Natural killer cell (primary cell): ENCODE measurements at regions not wholly inside any gene's neighbourhood (a gene's known extent, or its start where the extent isn't known, plus 50 kb on each side); places are given as distances from the start of the nearest gene placed in this dataset.
A peak's percentile ranks its signal among the peaks of the same experiment; 100 is the strongest.

ENCODE experiments used
- ATAC-seq, 3 donors: fragments of 150-1000 bp in 2 of 3; fragments of 200-7000 bp in 1 of 3; cut with Tn5 transposase; 1 replicate in 1 of 3; 2 replicates in 2 of 3; pipeline ENCODE4 v1.10.0; 2021; ENCODE audit warnings: mild to moderate bottlenecking in 2 of 3, moderate library complexity in 2 of 3
- DNase-seq, 2 donors: peaks; one replicate each; pipeline versions ENCODE4 v3.0.0 to v3.0.0-alpha.2; 2013 to 2021; ENCODE audit warnings: mixed read lengths in 1 of 2
- H3K27ac ChIP-seq: one replicate; pipeline ENCODE4 v1.5.1; 2013; ENCODE audit warnings: mild to moderate bottlenecking, low read length
- H3K27me3 ChIP-seq: one replicate; pipeline ENCODE4 v1.6.1; 2013; ENCODE audit warnings: low read length; ENCODE audit not compliant: control insufficient read depth, insufficient read depth
- H3K36me3 ChIP-seq: one replicate; pipeline ENCODE4 v1.6.1; 2013; ENCODE audit warnings: low read length; ENCODE audit not compliant: control insufficient read depth, insufficient read depth
- H3K4me1 ChIP-seq: one replicate; pipeline ENCODE4 v1.6.1; 2013; ENCODE audit warnings: low read length; ENCODE audit not compliant: control insufficient read depth, insufficient read depth
- H3K4me3 ChIP-seq: one replicate; pipeline ENCODE4 v1.5.1; 2013; ENCODE audit warnings: low read length
- H3K9me3 ChIP-seq: one replicate; pipeline ENCODE4 v1.6.1; 2013; ENCODE audit warnings: low read length; ENCODE audit not compliant: control insufficient read depth, insufficient read depth
- H3K27ac Mint-ChIP-seq, 2 donors: one replicate each; pipeline ENCODE4 v1.8.0; 2022; ENCODE audit warnings: mild to moderate bottlenecking in 2 of 2, mixed read lengths in 2 of 2, moderate library complexity in 1 of 2
- H3K27me3 Mint-ChIP-seq, 2 donors: one replicate each; pipeline ENCODE4 v1.8.0; 2022; ENCODE audit warnings: low read depth in 2 of 2, mixed read lengths in 2 of 2
- H3K36me3 Mint-ChIP-seq: one replicate; pipeline ENCODE4 v1.8.0; 2022; ENCODE audit warnings: mixed read lengths
- H3K4me1 Mint-ChIP-seq, 2 donors: one replicate each; pipeline ENCODE4 v1.8.0; 2022; ENCODE audit warnings: mixed read lengths in 2 of 2
- H3K4me3 Mint-ChIP-seq: one replicate; pipeline ENCODE4 v1.8.0; 2022; ENCODE audit warnings: mild to moderate bottlenecking, moderate library complexity, mixed read lengths
- H3K9me3 Mint-ChIP-seq, 2 donors: one replicate each; pipeline ENCODE4 v1.8.0; 2022; ENCODE audit warnings: mixed read lengths in 2 of 2
- CTCF ChIP-seq: fragments of 200-600 bp; IDR thresholded peaks from one replicate; pipeline ENCODE4 v1.8.0; 2022; ENCODE audit warnings: antibody characterized with exemption
- WGBS: methylation state at CpG from one replicate; pipeline ENCODE4 v1.1.7; 2013; ENCODE audit warnings: missing lambda C conversion rate; ENCODE audit not compliant: insufficient coverage; 5-methylcytosine and 5-hydroxymethylcytosine counted together
- intact Hi-C: fragments of 100-400 bp; cut with micrococcal nuclease; formaldehyde crosslinking; loops from one replicate; pipeline ENCODE4 v1.14.2; 2022

- no peak for TF ChIP-seq CTCF
- ATAC-seq (no peak), DNase-seq (no peak)
- Histone ChIP-seq H3K27ac (no peak overlapping the region), H3K36me3 (no peaks in the 10 kb centered on the region), H3K4me3 (no peak overlapping the region), H3K27me3 (no peaks in the 10 kb centered on the region), H3K9me3 (no peaks in the 10 kb centered on the region), H3K4me1 (no peaks in the 10 kb centered on the region)
- Mint-ChIP-seq H3K27ac (no peak overlapping the region), H3K4me1 (peaks cover 6 to 12% of the 10 kb centered on the region in 2 donors), H3K4me3 (no peak overlapping the region), H3K27me3 (peaks cover 9 to 26% of the 10 kb centered on the region in 2 donors), H3K36me3 (no peaks in the 10 kb centered on the region), H3K9me3 (no peaks in the 10 kb centered on the region)
- intact Hi-C loops = no loop called here
Observed at GRCh38 chrX:51798701-51799100, 55.5 kb downstream of the GSPT2 start.

- peak; percentile 33 for TF ChIP-seq CTCF
- Histone ChIP-seq H3K4me1 (no peaks in the 10 kb centered on the region), H3K27me3 (no peaks in the 10 kb centered on the region), H3K27ac (peak overlapping the region; percentile 96), H3K4me3 (peak overlapping the region; percentile 69), H3K9me3 (no peaks in the 10 kb centered on the region), H3K36me3 (no peaks in the 10 kb centered on the region)
- DNase-seq (peak; percentile 33 to 79), ATAC-seq (peak; percentile 88 to 91 (median 90))
- Mint-ChIP-seq H3K36me3 (no peaks in the 10 kb centered on the region), H3K27ac (peak overlapping the region; percentile 92 to 98), H3K4me3 (peak overlapping the region; percentile 94), H3K4me1 (peaks cover 6 to 12% of the 10 kb centered on the region in 2 donors), H3K27me3 (peaks cover 2 to 20% of the 10 kb centered on the region in 2 donors), H3K9me3 (no peaks in the 10 kb centered on the region)
- 0% methylated on average over 16 of the region's 26 CpGs for WGBS
- intact Hi-C loops = no loop called here
Observed at GRCh38 chrX:51802917-51803688, 59.9 kb downstream of the GSPT2 start.

GRCh38 chrX:51803833-51804232 is 60.6 kb downstream of the GSPT2 start:
- no peaks in the 10 kb centered on the region for H3K36me3 ChIP-seq
- no peak overlapping the region for H3K4me3 ChIP-seq
- DNase-seq (no peak), ATAC-seq (no peak)
- H3K4me1 ChIP-seq = no peaks in the 10 kb centered on the region
- Mint-ChIP-seq H3K4me1 (peaks cover 6 to 12% of the 10 kb centered on the region in 2 donors), H3K27ac (peak overlapping the region; percentile 92 to 98), H3K36me3 (no peaks in the 10 kb centered on the region), H3K9me3 (no peaks in the 10 kb centered on the region), H3K4me3 (peak overlapping the region; percentile 94), H3K27me3 (peaks cover 2 to 13% of the 10 kb centered on the region in 2 donors)
- H3K27ac ChIP-seq = no peak overlapping the region
- H3K27me3 ChIP-seq = no peaks in the 10 kb centered on the region
- intact Hi-C loops = no loop called here
- no CpG with 5 or more reads among the region's 3 CpGs for WGBS
- TF ChIP-seq CTCF = no peak
- no peaks in the 10 kb centered on the region for H3K9me3 ChIP-seq

GRCh38 chrX:51804741-51805140 is 61.5 kb downstream of the GSPT2 start:
- Mint-ChIP-seq H3K4me1 (peaks cover 6 to 12% of the 10 kb centered on the region in 2 donors), H3K27ac (no peak overlapping the region), H3K27me3 (peaks cover 2 to 11% of the 10 kb centered on the region in 2 donors), H3K9me3 (no peaks in the 10 kb centered on the region), H3K4me3 (no peak overlapping the region), H3K36me3 (no peaks in the 10 kb centered on the region)
- TF ChIP-seq CTCF = no peak
- intact Hi-C loops = no loop called here
- no peak for DNase-seq
- Histone ChIP-seq H3K4me1 (no peaks in the 10 kb centered on the region), H3K4me3 (no peak overlapping the region), H3K27ac (no peak overlapping the region), H3K36me3 (no peaks in the 10 kb centered on the region), H3K27me3 (no peaks in the 10 kb centered on the region), H3K9me3 (no peaks in the 10 kb centered on the region)
- 98% methylated on average over 4 of the region's 5 CpGs for WGBS
- ATAC-seq = no peak
